ENCODE measurements at regions not wholly inside any gene's neighbourhood (a gene's known extent, or its start where the extent isn't known, plus 50 kb on each side); places are given as distances from the start of the nearest gene placed in this dataset.

GRCh38 chr3:69531576-69532546, 146.0 kb upstream of the FRMD4B start:
- no peaks in the 10 kb centered on the region for H3K36me3 Mint-ChIP-seq (ENCODE audit: low read depth)
- H3K4me3 Mint-ChIP-seq: no peak overlapping the region
- H3K9me3 ChIP-seq (ENCODE audit: control insufficient read depth, low read length, poor library complexity, severe bottlenecking): no peaks in the 10 kb centered on the region
- H3K27ac Mint-ChIP-seq: no peak overlapping the region
- no peaks in the 10 kb centered on the region for H3K4me1 Mint-ChIP-seq
- no peak for ATAC-seq
- peaks cover 14% of the 10 kb centered on the region for H3K27me3 Mint-ChIP-seq
- no peak for DNase-seq

- no peaks in the 10 kb centered on the region for H3K9me3 ChIP-seq (ENCODE audit: control insufficient read depth, low read length, poor library complexity, severe bottlenecking)
- Mint-ChIP-seq H3K27me3 (peaks cover 14% of the 10 kb centered on the region), H3K36me3 (ENCODE audit: low read depth) (no peaks in the 10 kb centered on the region), H3K4me1 (no peaks in the 10 kb centered on the region), H3K4me3 (no peak overlapping the region), H3K27ac (no peak overlapping the region)
- ATAC-seq: no peak
- no peak for DNase-seq
Observed at GRCh38 chr3:69530554-69530953, 144.7 kb upstream of the FRMD4B start.

GRCh38 chr3:69527498-69527897, 141.6 kb upstream of the FRMD4B start:
- H3K4me3 Mint-ChIP-seq: no peak overlapping the region
- H3K4me1 Mint-ChIP-seq: no peaks in the 10 kb centered on the region
- no peak overlapping the region for H3K27ac Mint-ChIP-seq
- no peaks in the 10 kb centered on the region for H3K9me3 ChIP-seq (ENCODE audit: control insufficient read depth, low read length, poor library complexity, severe bottlenecking)
- ATAC-seq: no peak
- H3K36me3 Mint-ChIP-seq (ENCODE audit: low read depth): no peaks in the 10 kb centered on the region
- DNase-seq: no peak
- H3K27me3 Mint-ChIP-seq: peaks cover 9% of the 10 kb centered on the region

- ATAC-seq: no peak
Observed at GRCh38 chr3:69524816-69525215, 138.9 kb upstream of the FRMD4B start.

GRCh38 chr3:69521286-69521685, 135.4 kb upstream of the FRMD4B start:
- H3K9me3 ChIP-seq (ENCODE audit: control insufficient read depth, low read length, poor library complexity, severe bottlenecking): no peaks in the 10 kb centered on the region
- DNase-seq: no peak
- Mint-ChIP-seq H3K4me1 (no peaks in the 10 kb centered on the region), H3K27me3 (peaks cover 4% of the 10 kb centered on the region), H3K36me3 (ENCODE audit: low read depth) (no peaks in the 10 kb centered on the region), H3K27ac (no peak overlapping the region), H3K4me3 (no peak overlapping the region)
- ATAC-seq: no peak

More at GRCh38 chr3:69524816-69525215, 138.9 kb upstream of the FRMD4B start:
- no peaks in the 10 kb centered on the region for H3K9me3 ChIP-seq (ENCODE audit: control insufficient read depth, low read length, poor library complexity, severe bottlenecking)
- DNase-seq: no peak
- Mint-ChIP-seq H3K27me3 (peaks cover 4% of the 10 kb centered on the region), H3K36me3 (ENCODE audit: low read depth) (no peaks in the 10 kb centered on the region), H3K4me1 (no peaks in the 10 kb centered on the region), H3K27ac (no peak overlapping the region), H3K4me3 (no peak overlapping the region)

GRCh38 chr3:69511361-69511760, 125.5 kb upstream of the FRMD4B start:
- no peaks in the 10 kb centered on the region for H3K4me1 Mint-ChIP-seq
- no peak for ATAC-seq
- no peaks in the 10 kb centered on the region for H3K36me3 Mint-ChIP-seq (ENCODE audit: low read depth)
- H3K4me3 Mint-ChIP-seq: no peak overlapping the region
- peaks cover 15% of the 10 kb centered on the region for H3K27me3 Mint-ChIP-seq
- H3K9me3 ChIP-seq (ENCODE audit: control insufficient read depth, low read length, poor library complexity, severe bottlenecking): no peaks in the 10 kb centered on the region
- DNase-seq: no peak
- no peak overlapping the region for H3K27ac Mint-ChIP-seq

- peaks cover 15% of the 10 kb centered on the region for H3K27me3 Mint-ChIP-seq
- no peaks in the 10 kb centered on the region for H3K4me1 Mint-ChIP-seq
- no peak for ATAC-seq
- no peak overlapping the region for H3K27ac Mint-ChIP-seq
- no peak overlapping the region for H3K4me3 Mint-ChIP-seq
- H3K36me3 Mint-ChIP-seq (ENCODE audit: low read depth): no peaks in the 10 kb centered on the region
- DNase-seq: no peak
- no peaks in the 10 kb centered on the region for H3K9me3 ChIP-seq (ENCODE audit: control insufficient read depth, low read length, poor library complexity, severe bottlenecking)
Observed at GRCh38 chr3:69510481-69511030, 124.7 kb upstream of the FRMD4B start.

DNA sequence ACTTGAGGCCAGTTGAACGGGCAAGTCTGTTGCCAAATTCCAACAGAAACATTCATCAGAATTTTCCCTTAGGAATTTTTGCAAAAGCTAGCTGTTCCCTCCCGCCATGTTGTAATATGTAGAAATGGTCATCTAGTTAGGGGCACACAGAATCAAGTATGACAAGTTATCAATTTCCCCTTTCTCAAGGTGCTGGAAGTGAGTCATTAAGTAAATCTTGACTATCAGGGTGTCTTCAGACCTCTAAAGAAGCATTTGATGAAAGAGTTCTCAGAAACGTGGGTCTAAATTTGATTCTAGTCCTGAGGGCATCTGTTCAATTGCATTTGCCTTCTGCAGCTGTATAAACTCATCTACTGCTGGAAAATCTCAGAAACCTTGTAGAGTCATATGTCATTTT, 123.4 kb upstream of the FRMD4B start:
- H3K4me1 Mint-ChIP-seq: no peaks in the 10 kb centered on the region
- H3K27me3 Mint-ChIP-seq: peaks cover 15% of the 10 kb centered on the region
- no peak overlapping the region for H3K27ac Mint-ChIP-seq
- H3K4me3 Mint-ChIP-seq: no peak overlapping the region
- no peaks in the 10 kb centered on the region for H3K36me3 Mint-ChIP-seq (ENCODE audit: low read depth)
- no peaks in the 10 kb centered on the region for H3K9me3 ChIP-seq (ENCODE audit: control insufficient read depth, low read length, poor library complexity, severe bottlenecking)
- DNase-seq (no peak), ATAC-seq (no peak)

- no peaks in the 10 kb centered on the region for H3K36me3 Mint-ChIP-seq (ENCODE audit: low read depth)
- H3K27me3 Mint-ChIP-seq: peaks cover 14% of the 10 kb centered on the region
- DNase-seq (no peak), ATAC-seq (no peak)
- H3K27ac Mint-ChIP-seq: no peak overlapping the region
- H3K4me1 Mint-ChIP-seq: no peaks in the 10 kb centered on the region
- H3K4me3 Mint-ChIP-seq: no peak overlapping the region
- no peaks in the 10 kb centered on the region for H3K9me3 ChIP-seq (ENCODE audit: control insufficient read depth, low read length, poor library complexity, severe bottlenecking)
Observed at GRCh38 chr3:69505770-69506407, 120.0 kb upstream of the FRMD4B start.

DNA sequence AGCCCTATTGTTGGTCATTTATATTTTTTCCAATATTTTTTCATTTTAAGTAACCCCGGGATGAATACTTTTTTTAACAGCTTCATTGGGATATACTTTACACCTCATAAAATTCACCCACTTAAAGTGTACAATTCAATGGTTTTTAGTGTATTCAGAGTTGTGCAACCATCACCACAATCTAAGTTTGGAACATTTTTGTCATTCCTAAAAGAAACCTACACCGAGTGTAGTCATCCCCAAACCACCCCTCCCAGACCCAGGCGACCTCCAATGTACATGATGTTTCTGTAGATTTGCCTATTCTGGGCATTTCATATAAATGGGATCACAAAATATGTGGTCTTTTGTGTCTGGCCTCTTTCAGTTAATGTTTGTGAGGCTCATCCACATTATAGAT, 118.3 kb upstream of the FRMD4B start:
- H3K36me3 Mint-ChIP-seq (ENCODE audit: low read depth): no peaks in the 10 kb centered on the region
- DNase-seq (no peak), ATAC-seq (no peak)
- no peak overlapping the region for H3K27ac Mint-ChIP-seq
- no peak overlapping the region for H3K4me3 Mint-ChIP-seq
- H3K9me3 ChIP-seq (ENCODE audit: control insufficient read depth, low read length, poor library complexity, severe bottlenecking): no peaks in the 10 kb centered on the region
- H3K27me3 Mint-ChIP-seq: peaks cover 11% of the 10 kb centered on the region
- H3K4me1 Mint-ChIP-seq: no peaks in the 10 kb centered on the region

GRCh38 chr3:69500604-69501003, 114.7 kb upstream of the FRMD4B start:
- Mint-ChIP-seq H3K27ac (no peak overlapping the region), H3K4me3 (no peak overlapping the region), H3K4me1 (no peaks in the 10 kb centered on the region), H3K27me3 (peaks cover 5% of the 10 kb centered on the region), H3K36me3 (ENCODE audit: low read depth) (no peaks in the 10 kb centered on the region)
- DNase-seq (no peak), ATAC-seq (no peak)
- H3K9me3 ChIP-seq (ENCODE audit: control insufficient read depth, low read length, poor library complexity, severe bottlenecking): no peaks in the 10 kb centered on the region

GRCh38 chr3:69499899-69500421, 114.1 kb upstream of the FRMD4B start:
- no peaks in the 10 kb centered on the region for H3K36me3 Mint-ChIP-seq (ENCODE audit: low read depth)
- no peaks in the 10 kb centered on the region for H3K9me3 ChIP-seq (ENCODE audit: control insufficient read depth, low read length, poor library complexity, severe bottlenecking)
- no peak overlapping the region for H3K4me3 Mint-ChIP-seq
- DNase-seq: no peak
- H3K27ac Mint-ChIP-seq: no peak overlapping the region
- H3K27me3 Mint-ChIP-seq: peaks cover 5% of the 10 kb centered on the region
- no peak for ATAC-seq
- H3K4me1 Mint-ChIP-seq: no peaks in the 10 kb centered on the region

GRCh38 chr3:69499422-69499821, 113.5 kb upstream of the FRMD4B start:
- H3K27ac Mint-ChIP-seq: no peak overlapping the region
- no peaks in the 10 kb centered on the region for H3K36me3 Mint-ChIP-seq (ENCODE audit: low read depth)
- H3K4me1 Mint-ChIP-seq: no peaks in the 10 kb centered on the region
- ATAC-seq (no peak), DNase-seq (no peak)
- H3K27me3 Mint-ChIP-seq: peaks cover 5% of the 10 kb centered on the region
- no peak overlapping the region for H3K4me3 Mint-ChIP-seq
- H3K9me3 ChIP-seq (ENCODE audit: control insufficient read depth, low read length, poor library complexity, severe bottlenecking): no peaks in the 10 kb centered on the region
